Ectodermal cell (in vitro differentiated cells): ENCODE measurements at regions not wholly inside any gene's neighbourhood (a gene's known extent, or its start where the extent isn't known, plus 50 kb on each side); places are given as distances from the start of the nearest gene placed in this dataset.

ENCODE experiments used
- H3K27ac ChIP-seq: 2 replicates; pipeline ENCODE4 v1.7.0; 2013; ENCODE audit warnings: mild to moderate bottlenecking, low read depth, low read length; ENCODE audit not compliant: insufficient read depth, poor library complexity, severe bottlenecking
- H3K27me3 ChIP-seq: 2 replicates; pipeline ENCODE4 v1.7.0; 2013; ENCODE audit warnings: mild to moderate bottlenecking, low read length; ENCODE audit not compliant: insufficient read depth, control insufficient read depth, poor library complexity, severe bottlenecking
- H3K36me3 ChIP-seq: one replicate; pipeline ENCODE4 v1.7.0; 2013; ENCODE audit warnings: low read length; ENCODE audit not compliant: control insufficient read depth, insufficient read depth
- H3K4me1 ChIP-seq: one replicate; pipeline ENCODE4 v1.7.0; 2013; ENCODE audit warnings: low read length; ENCODE audit not compliant: control insufficient read depth, insufficient read depth
- H3K4me3 ChIP-seq: 2 replicates; pipeline ENCODE4 v1.7.0; 2013; ENCODE audit warnings: low read depth, low read length, control low read depth; ENCODE audit not compliant: insufficient read depth
- H3K9me3 ChIP-seq: 2 replicates; pipeline ENCODE4 v1.7.0; 2013; ENCODE audit warnings: mild to moderate bottlenecking, low read length, moderate library complexity; ENCODE audit not compliant: control insufficient read depth
- WGBS, 2 experiments: methylation state at CpG; one replicate each; pipeline ENCODE4 v1.1.7; 2013; ENCODE audit warnings: missing lambda C conversion rate in 2 of 2; 5-methylcytosine and 5-hydroxymethylcytosine counted together

GRCh38 chr13:21929400-21929799 lies 258.5 kb downstream of the FGF9 start:
- H3K27ac ChIP-seq: no peak overlapping the region
- 69 to 73% methylated on average over 15 of the region's 15 CpGs for WGBS, 2 experiments
- H3K27me3 ChIP-seq: no peaks in the 10 kb centered on the region
- no peaks in the 10 kb centered on the region for H3K4me1 ChIP-seq
- H3K9me3 ChIP-seq: no peaks in the 10 kb centered on the region
- H3K36me3 ChIP-seq: no peaks in the 10 kb centered on the region
- H3K4me3 ChIP-seq: no peak overlapping the region

GRCh38 chr13:21930536-21930935 lies 259.7 kb downstream of the FGF9 start:
- 70 to 75% methylated on average over 6 of the region's 6 CpGs for WGBS, 2 experiments
- no peaks in the 10 kb centered on the region for H3K27me3 ChIP-seq
- H3K36me3 ChIP-seq: no peaks in the 10 kb centered on the region
- no peak overlapping the region for H3K27ac ChIP-seq
- H3K9me3 ChIP-seq: no peaks in the 10 kb centered on the region
- no peaks in the 10 kb centered on the region for H3K4me1 ChIP-seq
- H3K4me3 ChIP-seq: no peak overlapping the region

GRCh38 chr13:21932578-21932977 lies 261.7 kb downstream of the FGF9 start:
- Histone ChIP-seq H3K4me3 (no peak overlapping the region), H3K27ac (no peak overlapping the region), H3K4me1 (no peaks in the 10 kb centered on the region), H3K27me3 (no peaks in the 10 kb centered on the region), H3K36me3 (no peaks in the 10 kb centered on the region), H3K9me3 (no peaks in the 10 kb centered on the region)
- 100% methylated on average over 1 to 2 of the region's 2 CpGs for WGBS, 2 experiments

GRCh38 chr13:21932996-21933395 lies 262.1 kb downstream of the FGF9 start:
- H3K27ac ChIP-seq: no peak overlapping the region
- 90 to 95% methylated on average over 6 of the region's 6 CpGs for WGBS, 2 experiments
- H3K4me3 ChIP-seq: no peak overlapping the region
- H3K27me3 ChIP-seq: no peaks in the 10 kb centered on the region
- no peaks in the 10 kb centered on the region for H3K9me3 ChIP-seq
- no peaks in the 10 kb centered on the region for H3K36me3 ChIP-seq
- H3K4me1 ChIP-seq: no peaks in the 10 kb centered on the region

GRCh38 chr13:21934284-21934683 lies 263.4 kb downstream of the FGF9 start:
- Histone ChIP-seq H3K4me1 (no peaks in the 10 kb centered on the region), H3K4me3 (no peak overlapping the region), H3K36me3 (no peaks in the 10 kb centered on the region), H3K27me3 (no peaks in the 10 kb centered on the region), H3K9me3 (no peaks in the 10 kb centered on the region), H3K27ac (no peak overlapping the region)
- WGBS, 2 experiments: 94 to 96% methylated on average over 9 of the region's 9 CpGs

- H3K9me3 ChIP-seq: no peaks in the 10 kb centered on the region
These were observed 265.8 kb downstream of the FGF9 start for GRCh38 chr13:21936674-21937073.

GRCh38 chr13:21938168-21938567 lies 267.3 kb downstream of the FGF9 start:
- H3K27ac ChIP-seq: no peak overlapping the region
- H3K36me3 ChIP-seq: no peaks in the 10 kb centered on the region
- H3K27me3 ChIP-seq: no peaks in the 10 kb centered on the region
- WGBS, 2 experiments: 93 to 95% methylated on average over 6 of the region's 6 CpGs
- no peaks in the 10 kb centered on the region for H3K9me3 ChIP-seq
- H3K4me1 ChIP-seq: no peaks in the 10 kb centered on the region
- H3K4me3 ChIP-seq: no peak overlapping the region

More at GRCh38 chr13:21936674-21937073, 265.8 kb downstream of the FGF9 start:
- no peaks in the 10 kb centered on the region for H3K36me3 ChIP-seq
- H3K27ac ChIP-seq: no peak overlapping the region
- no peak overlapping the region for H3K4me3 ChIP-seq
- WGBS, 2 experiments: 94 to 96% methylated on average over 4 of the region's 4 CpGs
- H3K4me1 ChIP-seq: no peaks in the 10 kb centered on the region
- H3K27me3 ChIP-seq: no peaks in the 10 kb centered on the region

- WGBS, 2 experiments: 90 to 94% methylated on average over 7 of the region's 7 CpGs
- Histone ChIP-seq H3K4me3 (no peak overlapping the region), H3K4me1 (no peaks in the 10 kb centered on the region), H3K27me3 (no peaks in the 10 kb centered on the region), H3K36me3 (no peaks in the 10 kb centered on the region), H3K9me3 (no peaks in the 10 kb centered on the region), H3K27ac (no peak overlapping the region)
These were observed 267.8 kb downstream of the FGF9 start for GRCh38 chr13:21938636-21939035.

GRCh38 chr13:21942061-21942460 lies 271.2 kb downstream of the FGF9 start:
- H3K27ac ChIP-seq: no peak overlapping the region
- no peak overlapping the region for H3K4me3 ChIP-seq
- H3K9me3 ChIP-seq: no peaks in the 10 kb centered on the region
- no peaks in the 10 kb centered on the region for H3K4me1 ChIP-seq
- no peaks in the 10 kb centered on the region for H3K36me3 ChIP-seq
- 86 to 93% methylated on average over 7 of the region's 7 CpGs for WGBS, 2 experiments
- H3K27me3 ChIP-seq: no peaks in the 10 kb centered on the region

- no peak overlapping the region for H3K4me3 ChIP-seq
These were observed 273.7 kb downstream of the FGF9 start for GRCh38 chr13:21944610-21945009.

GRCh38 chr13:21945195-21945594 lies 274.3 kb downstream of the FGF9 start:
- no peak overlapping the region for H3K27ac ChIP-seq
- no peaks in the 10 kb centered on the region for H3K9me3 ChIP-seq
- H3K4me3 ChIP-seq: no peak overlapping the region
- H3K27me3 ChIP-seq: no peaks in the 10 kb centered on the region
- no peaks in the 10 kb centered on the region for H3K36me3 ChIP-seq
- H3K4me1 ChIP-seq: no peaks in the 10 kb centered on the region
- WGBS, 2 experiments: 96% methylated on average over 2 to 3 of the region's 3 CpGs

More at GRCh38 chr13:21944610-21945009, 273.7 kb downstream of the FGF9 start:
- Histone ChIP-seq H3K4me1 (no peaks in the 10 kb centered on the region), H3K9me3 (no peaks in the 10 kb centered on the region), H3K27ac (no peak overlapping the region), H3K36me3 (no peaks in the 10 kb centered on the region), H3K27me3 (no peaks in the 10 kb centered on the region)
